ENCODE measurements at regions not wholly inside any gene's neighbourhood (a gene's known extent, or its start where the extent isn't known, plus 50 kb on each side); places are given as distances from the start of the nearest gene placed in this dataset.

- TF ChIP-seq CTCF (IDR thresholded peaks at IDR 0.05) (no peak), ZFX (IDR thresholded peaks at IDR 0.05; ENCODE audit: borderline replicate concordance) (no peak)
Observed at GRCh38 chr4:55014876-55015275, 110.5 kb downstream of the KDR start.
